ENCODE measurements at regions not wholly inside any gene's neighbourhood (a gene's known extent, or its start where the extent isn't known, plus 50 kb on each side); places are given as distances from the start of the nearest gene placed in this dataset.

DNA sequence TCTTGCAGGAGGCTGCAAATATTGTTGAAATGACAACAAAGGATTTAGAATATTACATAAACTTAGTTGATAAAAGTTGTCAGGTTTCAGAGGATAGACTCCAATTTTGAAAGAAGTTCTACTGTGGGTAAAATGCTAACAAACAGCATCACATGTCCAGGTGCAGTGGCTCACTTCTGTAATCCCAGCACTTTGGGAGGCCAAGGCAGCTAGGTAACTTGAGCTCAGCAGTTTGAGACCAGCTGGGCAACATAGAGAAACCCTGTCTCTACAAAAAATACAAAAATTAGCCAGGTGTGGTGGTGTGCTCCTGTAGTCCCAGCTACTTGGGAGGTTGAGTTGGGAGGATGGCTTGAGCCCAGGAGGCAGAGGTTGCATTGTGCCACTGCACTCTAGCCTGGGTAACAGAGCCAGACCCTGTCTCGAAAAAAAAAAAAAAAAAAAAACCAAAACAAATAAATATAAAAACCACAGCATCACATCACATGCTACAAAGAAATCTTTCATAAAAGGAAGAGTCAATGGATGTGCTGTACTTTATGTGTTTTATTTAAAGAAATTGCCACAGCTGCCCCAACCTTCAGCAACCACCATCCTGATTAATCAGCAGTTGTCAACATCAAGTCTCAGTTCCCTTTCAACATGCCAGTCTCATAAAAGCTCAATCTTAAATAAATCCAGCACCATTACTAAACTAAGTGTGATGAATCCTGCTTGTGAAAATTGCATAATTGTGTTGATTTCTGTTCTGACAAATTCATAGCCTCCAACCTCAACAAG lies 83.2 kb upstream of the MBL2 start:
- ATAC-seq (ENCODE audit: poor library complexity): no peak
- H3K4me1 ChIP-seq (ENCODE audit: insufficient read depth, low read length): no peaks in the 10 kb centered on the region
- H3K4me3 ChIP-seq (ENCODE audit: low read length): no peak overlapping the region
- H3K27ac ChIP-seq (ENCODE audit: low read depth in 1 of 2, low read length in 2 of 2): no peak overlapping the region
- H3K9me3 ChIP-seq (ENCODE audit: control insufficient read depth in 1 of 2, insufficient read depth in 1 of 2, low read length in 2 of 2): peaks cover 0 to 13% of the 10 kb centered on the region in 2 experiments
- no peak for DNase-seq
- ChIA-PET POLR2A (no interaction called here), CTCF (no interaction called here)
- intact Hi-C loops (cut with DNase I, micrococcal nuclease): no loop called here
- no peaks in the 10 kb centered on the region for H3K27me3 ChIP-seq (ENCODE audit: control insufficient read depth in 1 of 2, insufficient read depth in 2 of 2, low read length in 2 of 2)
- no peak overlapping the region for H3K4me3 Mint-ChIP-seq
- no peaks in the 10 kb centered on the region for H3K4me1 Mint-ChIP-seq (ENCODE audit: low read depth)
- no peak overlapping the region for H3K27ac Mint-ChIP-seq
- H3K9me3 Mint-ChIP-seq: peaks cover 2% of the 10 kb centered on the region
- H3K27me3 Mint-ChIP-seq: no peaks in the 10 kb centered on the region
- H3K36me3 ChIP-seq (ENCODE audit: insufficient read depth, low read length): no peaks in the 10 kb centered on the region
- TF ChIP-seq, protein P1, sequence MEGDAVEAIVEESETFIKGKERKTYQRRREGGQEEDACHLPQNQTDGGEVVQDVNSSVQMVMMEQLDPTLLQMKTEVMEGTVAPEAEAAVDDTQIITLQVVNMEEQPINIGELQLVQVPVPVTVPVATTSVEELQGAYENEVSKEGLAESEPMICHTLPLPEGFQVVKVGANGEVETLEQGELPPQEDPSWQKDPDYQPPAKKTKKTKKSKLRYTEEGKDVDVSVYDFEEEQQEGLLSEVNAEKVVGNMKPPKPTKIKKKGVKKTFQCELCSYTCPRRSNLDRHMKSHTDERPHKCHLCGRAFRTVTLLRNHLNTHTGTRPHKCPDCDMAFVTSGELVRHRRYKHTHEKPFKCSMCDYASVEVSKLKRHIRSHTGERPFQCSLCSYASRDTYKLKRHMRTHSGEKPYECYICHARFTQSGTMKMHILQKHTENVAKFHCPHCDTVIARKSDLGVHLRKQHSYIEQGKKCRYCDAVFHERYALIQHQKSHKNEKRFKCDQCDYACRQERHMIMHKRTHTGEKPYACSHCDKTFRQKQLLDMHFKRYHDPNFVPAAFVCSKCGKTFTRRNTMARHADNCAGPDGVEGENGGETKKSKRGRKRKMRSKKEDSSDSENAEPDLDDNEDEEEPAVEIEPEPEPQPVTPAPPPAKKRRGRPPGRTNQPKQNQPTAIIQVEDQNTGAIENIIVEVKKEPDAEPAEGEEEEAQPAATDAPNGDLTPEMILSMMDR (IDR thresholded peaks at IDR 0.05): no peak
- no peaks in the 10 kb centered on the region for H3K36me3 Mint-ChIP-seq (ENCODE audit: low read depth)

DNA sequence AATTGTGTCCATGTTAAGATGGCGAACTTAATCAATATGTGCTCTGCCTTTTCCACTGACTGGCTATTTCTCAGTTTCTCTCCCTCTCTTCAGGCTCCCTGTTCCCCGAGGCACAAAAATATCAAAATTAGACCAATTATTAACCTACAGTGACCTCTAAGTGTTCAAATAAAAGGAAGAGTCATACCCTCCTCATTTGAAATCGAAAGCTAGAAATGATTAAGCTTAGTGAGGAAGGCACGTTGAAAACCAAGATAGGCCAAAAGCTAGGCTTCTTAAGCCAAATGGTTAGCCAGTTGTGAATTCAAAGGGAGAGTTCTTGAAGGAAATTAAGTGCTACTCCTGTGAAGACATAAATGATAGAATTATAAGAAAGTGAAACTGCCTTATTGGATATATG lies 81.1 kb upstream of the MBL2 start:
- DNase-seq: no peak
- H3K36me3 ChIP-seq (ENCODE audit: insufficient read depth, low read length): no peaks in the 10 kb centered on the region
- CTCF ChIA-PET: no interaction called here
- H3K27ac ChIP-seq (ENCODE audit: low read depth in 1 of 2, low read length in 2 of 2): no peak overlapping the region
- no peaks in the 10 kb centered on the region for H3K4me1 ChIP-seq (ENCODE audit: insufficient read depth, low read length)
- peaks cover 3% of the 10 kb centered on the region for H3K9me3 Mint-ChIP-seq
- H3K27ac Mint-ChIP-seq: no peak overlapping the region
- TF ChIP-seq, protein P1 (IDR thresholded peaks at IDR 0.05): no peak
- no peak overlapping the region for H3K4me3 ChIP-seq (ENCODE audit: low read length)
- no peaks in the 10 kb centered on the region for H3K36me3 Mint-ChIP-seq (ENCODE audit: low read depth)
- peaks cover 0 to 13% of the 10 kb centered on the region in 2 experiments for H3K9me3 ChIP-seq (ENCODE audit: control insufficient read depth in 1 of 2, insufficient read depth in 1 of 2, low read length in 2 of 2)
- H3K4me3 Mint-ChIP-seq: no peak overlapping the region
- no peaks in the 10 kb centered on the region for H3K4me1 Mint-ChIP-seq (ENCODE audit: low read depth)
- ATAC-seq (ENCODE audit: poor library complexity): no peak
- H3K27me3 Mint-ChIP-seq: no peaks in the 10 kb centered on the region
- no peaks in the 10 kb centered on the region for H3K27me3 ChIP-seq (ENCODE audit: control insufficient read depth in 1 of 2, insufficient read depth in 2 of 2, low read length in 2 of 2)
- intact Hi-C loops (cut with DNase I, micrococcal nuclease): no loop called here
- POLR2A ChIA-PET: no interaction called here

- ATAC-seq (ENCODE audit: poor library complexity) (no peak), DNase-seq (no peak)
- Histone ChIP-seq H3K4me3 (ENCODE audit: low read length) (no peak overlapping the region), H3K27ac (ENCODE audit: low read depth in 1 of 2, low read length in 2 of 2) (no peak overlapping the region), H3K27me3 (ENCODE audit: control insufficient read depth in 1 of 2, insufficient read depth in 2 of 2, low read length in 2 of 2) (no peaks in the 10 kb centered on the region), H3K4me1 (ENCODE audit: insufficient read depth, low read length) (no peaks in the 10 kb centered on the region), H3K9me3 (ENCODE audit: control insufficient read depth in 1 of 2, insufficient read depth in 1 of 2, low read length in 2 of 2) (no peaks in the 10 kb centered on the region), H3K36me3 (ENCODE audit: insufficient read depth, low read length) (no peaks in the 10 kb centered on the region)
- Mint-ChIP-seq H3K4me3 (no peak overlapping the region), H3K27ac (no peak overlapping the region), H3K9me3 (peaks cover 6% of the 10 kb centered on the region), H3K27me3 (no peaks in the 10 kb centered on the region), H3K36me3 (ENCODE audit: low read depth) (no peaks in the 10 kb centered on the region), H3K4me1 (ENCODE audit: low read depth) (no peaks in the 10 kb centered on the region)
- POLR2A ChIA-PET: no interaction called here
- CTCF ChIA-PET: no interaction called here
- TF ChIP-seq, protein P1 (IDR thresholded peaks at IDR 0.05): no peak
- intact Hi-C loops (cut with DNase I, micrococcal nuclease): no loop called here
These were observed 64.2 kb upstream of the MBL2 start for GRCh38 chr10:52836816-52837215.
